ENCODE measurements at regions not wholly inside any gene's neighbourhood (a gene's known extent, or its start where the extent isn't known, plus 50 kb on each side); places are given as distances from the start of the nearest gene placed in this dataset.

DNA sequence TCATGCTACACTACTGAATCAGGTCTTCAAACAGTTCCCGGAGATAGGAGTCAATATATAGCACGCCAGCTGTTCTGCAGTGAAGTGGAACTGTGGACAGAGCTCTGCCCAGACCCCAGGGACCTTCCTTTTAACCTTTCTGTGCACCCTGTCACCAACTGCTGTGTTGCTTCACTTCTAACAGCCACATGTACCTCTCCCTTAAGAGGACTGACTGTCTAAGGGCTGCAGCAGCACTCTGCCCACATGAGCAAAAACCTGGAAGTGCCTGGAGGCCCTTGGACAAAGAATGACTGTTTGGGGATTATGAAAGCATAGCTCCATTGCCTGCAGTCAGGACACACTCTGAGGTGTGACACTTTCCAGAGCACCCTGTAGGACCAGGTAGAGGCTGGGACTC lies 88.3 kb upstream of the CTNNB1 start:
- Histone ChIP-seq H3K9me3 (ENCODE audit: insufficient read depth, low read length, severe bottlenecking) (no peaks in the 10 kb centered on the region), H4K20me1 (ENCODE audit: insufficient read depth, low read length) (no peaks in the 10 kb centered on the region), H3K4me1 (ENCODE audit: insufficient read depth, low read length) (no peaks in the 10 kb centered on the region), H3K36me3 (ENCODE audit: insufficient read depth, low read length) (no peaks in the 10 kb centered on the region), H3K4me2 (ENCODE audit: insufficient read depth, low read length) (no peak overlapping the region), H3K4me3 (ENCODE audit: low read depth in 1 of 2, low read length in 2 of 2) (no peak overlapping the region), H3K27ac (ENCODE audit: low read length) (no peak overlapping the region), H3K79me2 (ENCODE audit: insufficient read depth, low read length) (no peaks in the 10 kb centered on the region), H2AFZ (ENCODE audit: low read depth, low read length) (no peak overlapping the region), H3K27me3 (ENCODE audit: insufficient read depth, low read length, poor library complexity) (peaks cover 5% of the 10 kb centered on the region), H3K9ac (ENCODE audit: low read depth, low read length) (no peak overlapping the region)
- no peak for ATAC-seq (ENCODE audit: insufficient read depth, low read depth)
- no peak for TF ChIP-seq EZH2 (IDR thresholded peaks at IDR 0.05; ENCODE audit: borderline replicate concordance, low read depth, low read length, severe bottlenecking)
- TF ChIP-seq, protein P1, sequence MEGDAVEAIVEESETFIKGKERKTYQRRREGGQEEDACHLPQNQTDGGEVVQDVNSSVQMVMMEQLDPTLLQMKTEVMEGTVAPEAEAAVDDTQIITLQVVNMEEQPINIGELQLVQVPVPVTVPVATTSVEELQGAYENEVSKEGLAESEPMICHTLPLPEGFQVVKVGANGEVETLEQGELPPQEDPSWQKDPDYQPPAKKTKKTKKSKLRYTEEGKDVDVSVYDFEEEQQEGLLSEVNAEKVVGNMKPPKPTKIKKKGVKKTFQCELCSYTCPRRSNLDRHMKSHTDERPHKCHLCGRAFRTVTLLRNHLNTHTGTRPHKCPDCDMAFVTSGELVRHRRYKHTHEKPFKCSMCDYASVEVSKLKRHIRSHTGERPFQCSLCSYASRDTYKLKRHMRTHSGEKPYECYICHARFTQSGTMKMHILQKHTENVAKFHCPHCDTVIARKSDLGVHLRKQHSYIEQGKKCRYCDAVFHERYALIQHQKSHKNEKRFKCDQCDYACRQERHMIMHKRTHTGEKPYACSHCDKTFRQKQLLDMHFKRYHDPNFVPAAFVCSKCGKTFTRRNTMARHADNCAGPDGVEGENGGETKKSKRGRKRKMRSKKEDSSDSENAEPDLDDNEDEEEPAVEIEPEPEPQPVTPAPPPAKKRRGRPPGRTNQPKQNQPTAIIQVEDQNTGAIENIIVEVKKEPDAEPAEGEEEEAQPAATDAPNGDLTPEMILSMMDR (IDR thresholded peaks at IDR 0.05; ENCODE audit: borderline replicate concordance, extremely low read depth, low read length, poor library complexity, severe bottlenecking): no peak
- no peak for DNase-seq

DNA sequence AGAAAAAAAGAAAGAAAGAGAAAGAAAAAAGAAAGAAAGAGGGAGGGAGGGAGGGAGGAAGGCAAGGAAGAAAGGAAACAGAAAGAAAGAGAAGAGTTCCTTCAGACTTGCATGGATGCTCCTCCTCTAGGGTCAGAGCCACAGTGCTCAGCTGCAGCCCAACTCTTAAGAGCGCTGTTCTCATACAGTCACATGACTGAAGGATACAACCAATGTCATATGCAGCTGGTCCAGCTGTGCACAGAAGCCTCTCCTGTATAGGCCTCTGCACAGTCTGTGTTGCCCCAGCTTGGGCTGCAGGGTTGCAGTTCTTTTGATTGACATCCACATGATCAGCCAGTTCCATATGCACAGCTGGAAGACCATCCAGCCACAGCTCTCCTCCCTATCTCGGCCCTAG lies 86.8 kb upstream of the CTNNB1 start:
- Histone ChIP-seq H3K4me2 (ENCODE audit: insufficient read depth, low read length) (no peak overlapping the region), H3K36me3 (ENCODE audit: insufficient read depth, low read length) (no peaks in the 10 kb centered on the region), H2AFZ (ENCODE audit: low read depth, low read length) (no peak overlapping the region), H3K4me3 (ENCODE audit: low read depth in 1 of 2, low read length in 2 of 2) (no peak overlapping the region), H4K20me1 (ENCODE audit: insufficient read depth, low read length) (no peaks in the 10 kb centered on the region), H3K27ac (ENCODE audit: low read length) (no peak overlapping the region), H3K9me3 (ENCODE audit: insufficient read depth, low read length, severe bottlenecking) (no peaks in the 10 kb centered on the region), H3K79me2 (ENCODE audit: insufficient read depth, low read length) (no peaks in the 10 kb centered on the region), H3K9ac (ENCODE audit: low read depth, low read length) (no peak overlapping the region), H3K27me3 (ENCODE audit: insufficient read depth, low read length, poor library complexity) (peaks cover 5% of the 10 kb centered on the region), H3K4me1 (ENCODE audit: insufficient read depth, low read length) (peaks cover 7% of the 10 kb centered on the region)
- DNase-seq (no peak), ATAC-seq (ENCODE audit: insufficient read depth, low read depth) (no peak)
- no peak for TF ChIP-seq EZH2 (IDR thresholded peaks at IDR 0.05; ENCODE audit: borderline replicate concordance, low read depth, low read length, severe bottlenecking)
- TF ChIP-seq, protein P1 (IDR thresholded peaks at IDR 0.05; ENCODE audit: borderline replicate concordance, extremely low read depth, low read length, poor library complexity, severe bottlenecking): no peak

DNA sequence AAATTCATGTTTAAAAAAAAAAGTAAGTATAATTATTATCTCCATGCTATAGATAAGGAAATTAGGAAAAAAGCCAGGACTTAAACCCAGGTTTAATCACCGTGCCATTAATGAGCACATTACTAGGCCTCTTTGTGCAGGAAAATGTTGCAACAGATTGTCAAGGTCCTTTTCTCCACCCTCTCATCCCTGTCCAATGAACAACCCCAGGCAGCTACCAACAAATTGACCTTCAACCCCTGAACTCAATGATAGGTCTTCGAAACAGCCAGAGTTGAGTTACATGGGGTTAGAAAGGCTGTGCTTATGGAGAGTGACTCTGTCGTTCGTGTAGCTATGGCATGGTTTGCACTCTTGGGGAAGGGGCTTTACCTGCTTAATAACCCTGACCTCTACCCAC lies 84.2 kb upstream of the CTNNB1 start:
- H4K20me1 ChIP-seq (ENCODE audit: insufficient read depth, low read length): no peaks in the 10 kb centered on the region
- no peak overlapping the region for H3K27ac ChIP-seq (ENCODE audit: low read length)
- H3K4me2 ChIP-seq (ENCODE audit: insufficient read depth, low read length): no peak overlapping the region
- peaks cover 21% of the 10 kb centered on the region for H3K4me1 ChIP-seq (ENCODE audit: insufficient read depth, low read length)
- H3K4me3 ChIP-seq (ENCODE audit: low read depth in 1 of 2, low read length in 2 of 2): no peak overlapping the region
- no peak for ATAC-seq (ENCODE audit: insufficient read depth, low read depth)
- no peak for DNase-seq
- H3K36me3 ChIP-seq (ENCODE audit: insufficient read depth, low read length): no peaks in the 10 kb centered on the region
- no peaks in the 10 kb centered on the region for H3K79me2 ChIP-seq (ENCODE audit: insufficient read depth, low read length)
- no peak overlapping the region for H2AFZ ChIP-seq (ENCODE audit: low read depth, low read length)
- H3K9me3 ChIP-seq (ENCODE audit: insufficient read depth, low read length, severe bottlenecking): no peaks in the 10 kb centered on the region
- no peak for TF ChIP-seq EZH2 (IDR thresholded peaks at IDR 0.05; ENCODE audit: borderline replicate concordance, low read depth, low read length, severe bottlenecking)
- TF ChIP-seq, protein P1 (IDR thresholded peaks at IDR 0.05; ENCODE audit: borderline replicate concordance, extremely low read depth, low read length, poor library complexity, severe bottlenecking): no peak
- no peak overlapping the region for H3K9ac ChIP-seq (ENCODE audit: low read depth, low read length)
- H3K27me3 ChIP-seq (ENCODE audit: insufficient read depth, low read length, poor library complexity): no peaks in the 10 kb centered on the region

DNA sequence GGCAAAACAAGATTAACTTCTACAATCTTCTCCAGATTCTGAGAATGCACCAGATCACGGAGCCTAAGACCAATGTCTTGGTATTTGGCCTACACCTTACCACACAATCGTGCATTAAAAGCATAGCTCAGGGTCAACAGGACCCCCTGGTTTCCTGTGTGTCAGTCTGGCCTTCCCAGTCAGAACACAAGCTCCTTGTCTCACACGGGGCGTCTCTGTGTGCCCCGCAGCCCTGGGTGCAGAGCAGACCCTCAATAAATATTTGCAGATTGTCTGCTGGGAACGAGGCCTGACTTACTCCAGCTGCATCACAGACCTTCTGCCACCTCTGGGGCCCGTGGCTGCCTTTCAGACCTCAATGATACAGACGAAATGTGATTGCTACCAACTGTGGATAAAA lies 82.5 kb upstream of the CTNNB1 start:
- Histone ChIP-seq H3K9ac (ENCODE audit: low read depth, low read length) (no peak overlapping the region; the same call in 1 of the 2 replicates), H3K4me2 (ENCODE audit: insufficient read depth, low read length) (no peak overlapping the region)

More for the DNA sequence above, 82.5 kb upstream of the CTNNB1 start:
- Histone ChIP-seq H2AFZ (ENCODE audit: low read depth, low read length) (peak overlapping the region; percentile 76; the same call in 1 of the 2 replicates), H3K27me3 (ENCODE audit: insufficient read depth, low read length, poor library complexity) (no peaks in the 10 kb centered on the region), H3K9me3 (ENCODE audit: insufficient read depth, low read length, severe bottlenecking) (no peaks in the 10 kb centered on the region), H3K36me3 (ENCODE audit: insufficient read depth, low read length) (no peaks in the 10 kb centered on the region), H3K4me3 (ENCODE audit: low read depth in 1 of 2, low read length in 2 of 2) (no peak overlapping the region), H4K20me1 (ENCODE audit: insufficient read depth, low read length) (no peaks in the 10 kb centered on the region), H3K79me2 (ENCODE audit: insufficient read depth, low read length) (no peaks in the 10 kb centered on the region), H3K27ac (ENCODE audit: low read length) (peak overlapping the region; percentile 66), H3K4me1 (ENCODE audit: insufficient read depth, low read length) (peaks cover 21% of the 10 kb centered on the region)
- ATAC-seq (ENCODE audit: insufficient read depth, low read depth) (no peak), DNase-seq (no peak)
- TF ChIP-seq, protein P1 (IDR thresholded peaks at IDR 0.05; ENCODE audit: borderline replicate concordance, extremely low read depth, low read length, poor library complexity, severe bottlenecking): no peak
- TF ChIP-seq EZH2 (IDR thresholded peaks at IDR 0.05; ENCODE audit: borderline replicate concordance, low read depth, low read length, severe bottlenecking): no peak

Data from DND-41 (cell line).